Right forelimb (tissue), 1 donor: ENCODE measurements at regions not wholly inside any gene's neighbourhood (a gene's known extent, or its start where the extent isn't known, plus 50 kb on each side); places are given as distances from the start of the nearest gene placed in this dataset.
"Not testable (repeated sequence)": the region's sequence is repeated elsewhere in the genome, so short reads cannot be mapped to it uniquely, and the experiment has no call there.

ENCODE experiments used
- DNase-seq: peaks from one replicate; pipeline ENCODE4 v3.0.0-alpha.2; 2018

DNA sequence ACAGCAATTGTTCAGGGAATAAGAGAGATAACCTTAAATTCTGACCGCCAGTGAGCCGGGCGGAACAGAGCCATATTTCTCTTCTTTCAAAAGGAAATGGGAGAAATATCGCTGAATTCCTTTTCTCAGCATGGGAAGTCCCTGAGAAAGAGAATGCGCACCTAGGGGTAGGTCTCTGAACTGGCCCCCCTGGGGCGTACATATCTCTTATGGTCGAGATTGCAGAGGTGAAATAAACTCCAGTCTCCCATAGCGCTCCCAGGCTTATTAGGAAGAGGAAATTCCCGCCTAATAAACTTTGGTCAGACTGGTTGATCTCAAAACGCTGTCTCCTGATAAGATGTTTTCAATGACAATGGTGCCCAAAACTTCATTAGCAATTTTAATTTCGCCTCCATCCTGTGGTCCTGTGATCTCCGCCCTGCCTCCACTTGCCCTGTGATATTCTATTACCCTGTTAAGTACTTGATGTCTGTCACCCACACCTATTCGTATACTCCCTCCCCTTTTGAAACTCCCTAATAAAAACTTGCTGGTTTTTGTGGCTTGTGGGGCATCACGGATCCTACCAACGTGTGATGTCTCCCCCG, 195.8 kb upstream of the HMCN1 start:
- DNase-seq, result not testable (repeated sequence)

DNA sequence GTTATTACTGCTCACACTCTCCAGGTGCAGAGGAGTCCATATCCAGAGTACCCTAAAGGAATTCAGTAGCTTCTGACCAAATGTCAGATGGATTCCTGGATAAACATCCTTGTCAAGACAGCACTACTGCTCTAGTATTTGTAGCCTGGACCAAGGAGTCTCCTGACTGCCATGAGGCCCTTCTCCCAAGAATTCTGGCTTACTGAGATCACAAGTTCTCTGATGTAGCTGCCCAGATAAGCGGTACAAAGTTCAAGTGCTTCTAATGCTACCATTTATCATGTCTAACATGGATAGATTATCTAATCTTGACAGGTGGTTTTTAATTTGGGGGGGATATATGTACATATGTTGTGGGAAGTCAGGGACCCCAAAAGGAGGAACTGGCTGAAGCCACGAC, 196.6 kb upstream of the HMCN1 start:
- no peak for DNase-seq

- DNase-seq, result no peak
Measured at GRCh38 chr1:185536165-185536920, 197.8 kb upstream of the HMCN1 start.

DNA sequence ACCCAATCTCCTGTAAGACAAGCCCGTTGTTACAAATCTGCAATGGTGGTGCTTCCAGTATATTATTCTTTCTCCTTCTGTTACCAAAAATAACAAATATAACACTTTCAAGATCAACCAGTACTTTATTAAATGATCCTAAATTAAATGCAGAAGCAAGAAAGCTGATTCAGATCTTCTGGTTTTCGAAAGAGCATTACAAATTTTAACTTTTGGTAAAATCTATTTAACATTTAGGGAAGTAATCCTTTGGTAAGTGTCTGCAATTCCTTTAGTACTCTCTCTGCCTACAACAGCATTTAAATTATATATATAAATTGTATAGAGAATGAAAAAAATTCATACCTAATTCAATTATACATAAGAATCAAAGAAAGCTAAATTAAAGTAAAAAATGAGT, 198.6 kb upstream of the HMCN1 start:
- no peak for DNase-seq

DNA sequence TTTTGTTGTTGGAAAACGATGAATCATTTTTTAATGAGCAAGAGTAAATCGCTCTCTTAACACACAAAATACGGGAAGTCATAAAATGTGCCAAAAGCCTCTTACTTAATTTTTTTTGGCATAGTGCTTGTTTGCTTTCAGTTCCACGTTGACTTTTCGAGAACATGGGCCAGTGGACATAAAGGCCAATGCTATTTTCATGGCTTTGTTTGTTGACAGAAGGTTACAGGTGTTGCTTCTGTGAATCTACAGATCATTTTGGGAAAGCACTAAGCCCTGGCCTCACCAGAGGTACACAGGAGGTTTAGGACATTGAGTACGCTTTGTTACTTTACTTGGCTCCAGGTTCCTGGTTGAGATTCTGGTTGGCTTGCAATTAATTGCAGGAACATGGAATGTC, 199.4 kb upstream of the HMCN1 start:
- no peak for DNase-seq

DNA sequence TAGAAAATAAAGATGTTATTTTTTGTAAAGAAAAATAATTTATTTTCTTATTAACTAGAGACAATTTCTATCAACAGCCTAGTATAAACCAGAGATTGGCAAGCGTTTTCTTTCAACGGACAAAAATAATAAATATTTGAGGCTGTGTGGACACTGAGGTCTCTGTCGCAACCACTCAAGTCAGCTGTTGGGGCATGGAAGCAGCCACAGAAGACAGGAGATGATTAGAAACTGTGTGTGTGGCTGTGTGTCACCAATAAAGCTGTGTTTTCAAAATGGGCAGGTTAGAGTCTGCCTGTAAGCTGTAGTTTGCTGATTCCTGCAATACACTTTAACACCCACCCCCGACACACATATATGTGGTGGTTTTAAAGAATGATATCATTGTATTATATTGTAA, 200.6 kb upstream of the HMCN1 start:
- DNase-seq, result no peak

DNA sequence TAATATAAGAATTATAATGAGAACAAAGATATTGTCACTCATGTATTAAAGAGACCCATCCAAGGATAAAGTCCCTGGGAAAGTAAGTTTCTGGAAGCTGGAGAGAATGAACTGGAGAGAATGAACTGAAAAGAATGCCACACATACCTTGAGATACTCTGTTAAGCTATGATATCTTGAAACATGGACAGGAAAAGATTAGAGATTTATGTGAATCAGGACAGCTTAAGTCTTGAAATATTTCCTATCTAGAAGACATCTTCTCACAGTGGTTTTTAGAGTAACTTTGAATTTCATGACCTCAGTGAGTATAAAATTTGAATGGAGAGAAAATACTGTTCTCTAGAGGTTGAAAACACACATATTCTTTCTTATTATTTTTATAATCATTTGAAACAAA, 201.3 kb upstream of the HMCN1 start:
- DNase-seq, result no peak

- no peak for DNase-seq
Measured at GRCh38 chr1:185531838-185532237, 202.4 kb upstream of the HMCN1 start.

DNA sequence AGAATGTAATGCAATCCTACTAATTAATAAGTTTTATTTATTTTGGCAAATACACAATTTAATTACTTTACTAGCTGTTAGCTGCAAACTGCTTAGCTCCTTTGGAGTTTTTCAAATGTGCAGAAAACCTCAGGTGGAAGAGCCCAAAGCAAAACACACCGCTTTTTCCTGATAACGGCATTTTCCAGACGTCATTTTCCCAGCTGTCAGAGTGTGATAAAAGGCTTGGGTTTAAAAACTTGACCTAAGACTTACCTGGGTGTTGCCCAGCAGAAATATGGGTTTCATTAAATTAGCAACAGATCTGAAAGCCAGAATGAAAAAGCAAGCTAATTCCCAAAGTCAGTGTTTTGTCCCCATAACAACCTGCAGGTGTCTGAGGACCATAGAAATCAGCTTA, 204.0 kb upstream of the HMCN1 start:
- no peak for DNase-seq

- DNase-seq, result no peak
Measured at GRCh38 chr1:185529673-185530072, 204.5 kb upstream of the HMCN1 start.

- no peak for DNase-seq
Measured at GRCh38 chr1:185528084-185528676, 206.0 kb upstream of the HMCN1 start.

DNA sequence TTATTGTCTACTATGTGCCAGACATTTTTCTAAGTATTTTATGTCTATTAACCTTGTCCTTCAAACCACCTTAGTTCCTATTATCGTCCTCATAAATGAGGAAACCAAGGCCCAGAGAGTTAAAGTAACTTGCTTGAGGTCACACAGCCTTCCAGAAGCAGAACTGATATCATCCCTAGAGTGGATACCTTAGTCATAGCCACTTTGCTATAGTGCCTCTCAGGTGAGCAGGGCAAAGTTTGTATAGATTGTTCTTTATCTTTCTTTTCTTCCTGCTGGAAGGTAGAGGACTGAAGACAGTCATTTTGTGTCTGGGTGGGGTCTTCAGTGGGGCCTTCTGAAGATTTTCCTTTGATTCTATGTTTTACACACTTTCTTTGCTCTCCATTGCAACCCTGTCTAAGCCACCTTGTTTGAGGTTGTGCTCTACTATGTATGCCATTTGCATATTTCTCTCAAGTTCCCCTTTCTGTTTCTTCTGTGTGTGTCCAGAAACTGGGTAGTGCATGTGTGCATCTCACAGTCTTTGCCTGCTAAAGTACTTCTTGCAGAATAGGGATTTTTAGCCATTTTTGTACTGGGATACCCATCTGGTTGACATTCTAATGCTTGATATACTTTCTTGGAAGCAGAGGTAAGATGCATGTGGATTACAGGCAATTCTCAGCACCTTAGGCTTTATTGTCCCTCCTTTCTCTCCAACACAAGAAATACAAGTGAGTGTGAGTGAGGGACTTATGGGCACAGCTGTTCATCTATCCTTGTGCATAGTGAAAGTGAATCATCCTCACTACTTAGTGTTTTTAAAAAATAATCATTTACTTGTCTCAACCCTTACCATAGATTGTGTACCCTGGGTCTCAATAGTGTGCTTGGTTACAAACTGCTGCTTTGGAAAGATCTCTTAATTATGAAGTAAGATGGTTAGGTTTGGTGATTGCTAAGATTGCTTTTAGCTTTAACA, 207.6 kb upstream of the HMCN1 start:
- DNase-seq, result no peak

GRCh38 chr1:185520188-185520920, 203.3 kb upstream of the IVNS1ABP start:
- no peak for DNase-seq

- DNase-seq, result no peak
Measured at GRCh38 chr1:185517808-185518419, 200.9 kb upstream of the IVNS1ABP start.

DNA sequence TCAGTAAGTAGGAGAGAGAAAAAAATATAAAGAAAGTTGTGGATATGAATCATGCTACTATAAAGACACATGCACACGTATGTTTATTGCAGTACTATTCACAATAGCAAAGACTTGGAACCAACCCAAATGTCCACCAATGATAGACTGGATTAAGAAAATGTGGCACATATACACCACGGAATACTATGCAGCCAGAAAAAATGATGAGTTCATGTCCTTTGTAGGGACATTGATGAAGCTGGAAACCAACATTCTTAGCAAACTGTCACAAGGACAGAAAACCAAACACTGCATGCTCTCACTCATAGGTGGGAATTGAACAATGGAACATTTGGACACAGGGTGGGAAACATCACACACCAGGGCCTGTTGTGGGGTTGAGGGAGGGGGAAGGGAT, 200.3 kb upstream of the IVNS1ABP start:
- DNase-seq, result not testable (repeated sequence)

DNA sequence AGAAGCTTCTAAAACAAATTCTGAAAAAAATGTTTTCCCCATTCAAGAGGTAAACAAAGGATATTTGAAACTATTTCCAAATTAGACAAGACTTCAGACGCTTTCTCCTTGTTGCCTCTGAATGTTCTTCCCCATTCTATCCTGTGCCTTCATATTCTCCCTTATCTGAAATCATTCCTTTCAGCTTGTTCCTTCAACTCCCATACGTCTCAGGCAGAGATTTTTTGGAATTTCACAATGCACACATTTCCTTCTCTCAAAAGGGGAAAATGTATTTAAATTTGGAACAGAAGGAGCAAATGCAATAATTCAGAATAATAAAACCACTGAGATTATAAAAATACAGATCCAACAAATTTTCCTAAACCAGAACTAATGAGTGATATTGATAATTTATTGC, 198.7 kb upstream of the IVNS1ABP start:
- no peak for DNase-seq

GRCh38 chr1:185514311-185514710, 197.3 kb upstream of the IVNS1ABP start:
- DNase-seq, result no peak

GRCh38 chr1:185512442-185512841, 195.4 kb upstream of the IVNS1ABP start:
- no peak for DNase-seq

GRCh38 chr1:185501099-185501498, 184.1 kb upstream of the IVNS1ABP start:
- DNase-seq, result no peak

DNA sequence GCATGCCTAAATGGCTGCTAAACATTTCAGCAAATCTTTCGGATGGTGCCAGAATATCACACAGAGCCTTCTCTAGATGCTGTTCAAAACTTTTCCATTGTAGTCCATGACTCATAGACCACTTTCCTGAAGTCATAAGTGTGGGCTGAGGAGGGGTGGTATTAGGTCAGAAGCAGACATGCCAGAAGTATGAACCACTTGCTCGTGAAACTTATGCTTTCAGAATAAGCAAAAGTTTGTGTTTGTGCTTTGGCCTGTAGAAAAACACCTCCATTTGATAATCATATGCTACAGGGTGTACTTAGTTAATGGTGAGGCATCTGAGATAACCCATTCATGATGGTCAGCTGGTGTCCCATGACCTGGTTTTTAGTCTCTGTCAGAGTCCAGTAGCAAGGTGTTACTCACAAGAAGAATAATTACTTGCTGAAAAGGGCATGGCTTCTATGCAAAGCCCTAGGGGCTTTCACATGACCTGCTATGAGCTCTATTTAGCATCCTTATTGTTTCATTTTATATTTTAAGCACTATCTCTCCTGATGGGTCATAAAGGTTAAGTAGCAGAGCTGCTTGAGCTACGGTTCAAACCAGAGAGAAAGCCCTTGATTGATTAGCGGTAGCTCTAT, 183.1 kb upstream of the IVNS1ABP start:
- DNase-seq, result no peak

- DNase-seq, result no peak
Measured at GRCh38 chr1:185498207-185498606, 181.2 kb upstream of the IVNS1ABP start.

GRCh38 chr1:185497177-185497576, 180.1 kb upstream of the IVNS1ABP start:
- no peak for DNase-seq
